NCI-H748 treated with DMSO at 0.1 percent for 48 hours (cell line): ENCODE measurements at regions not wholly inside any gene's neighbourhood (a gene's known extent, or its start where the extent isn't known, plus 50 kb on each side); places are given as distances from the start of the nearest gene placed in this dataset.

Experiments used
- DNase-seq: peaks from one replicate; lab custom pipeline; 2025; lab: John Stamatoyannopoulos, UW

GRCh38 chr15:70505936-70506912 is 257.1 kb downstream of the UACA start:
- no peak for DNase-seq

DNA sequence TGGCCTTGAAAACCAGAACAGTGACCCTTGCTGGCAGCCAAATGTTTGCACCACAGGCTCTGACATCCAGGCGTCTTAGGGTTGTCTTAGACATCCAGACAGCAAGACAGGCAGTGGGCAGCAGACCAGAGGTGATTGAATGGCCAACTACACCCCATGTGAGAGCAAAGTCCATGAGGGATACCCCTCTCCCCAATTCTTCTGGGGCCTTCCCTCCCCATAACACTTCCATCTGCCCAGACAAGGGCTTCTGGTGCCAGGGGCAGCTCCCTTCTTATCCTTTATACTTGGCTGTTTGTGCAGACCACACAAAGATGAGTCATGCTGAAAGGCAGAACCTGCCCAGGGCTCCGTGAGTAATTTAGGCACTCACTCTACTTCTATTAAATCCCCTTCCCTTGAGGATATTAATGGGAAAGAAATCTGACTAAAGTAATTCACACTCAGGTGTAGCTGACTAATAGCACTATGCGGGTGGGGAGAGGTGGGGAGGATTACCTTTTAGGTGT is 257.9 kb downstream of the UACA start:
- no peak for DNase-seq

DNA sequence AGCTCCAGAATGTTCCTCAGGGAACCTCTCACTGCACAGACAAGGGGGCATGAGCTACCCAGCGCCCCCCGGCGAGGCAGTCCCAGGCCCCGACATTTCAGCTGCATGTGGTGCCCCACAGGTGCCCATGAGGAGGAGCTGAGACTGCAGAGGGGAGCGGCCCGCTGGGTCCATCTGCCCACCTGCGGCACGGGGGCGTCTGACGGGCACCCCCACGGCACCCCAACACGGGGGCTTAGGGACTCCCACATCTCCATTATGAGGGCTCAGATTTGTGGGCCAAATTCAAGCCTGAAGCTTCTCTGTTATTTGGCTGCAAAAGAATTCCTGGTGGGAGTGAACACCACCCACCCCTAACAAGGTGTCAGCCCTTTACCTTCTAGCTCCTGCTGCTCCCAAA is 258.4 kb downstream of the UACA start:
- DNase-seq, result no peak

- DNase-seq, result no peak
Measured at GRCh38 chr15:70504299-70504951, 258.9 kb downstream of the UACA start.

DNA sequence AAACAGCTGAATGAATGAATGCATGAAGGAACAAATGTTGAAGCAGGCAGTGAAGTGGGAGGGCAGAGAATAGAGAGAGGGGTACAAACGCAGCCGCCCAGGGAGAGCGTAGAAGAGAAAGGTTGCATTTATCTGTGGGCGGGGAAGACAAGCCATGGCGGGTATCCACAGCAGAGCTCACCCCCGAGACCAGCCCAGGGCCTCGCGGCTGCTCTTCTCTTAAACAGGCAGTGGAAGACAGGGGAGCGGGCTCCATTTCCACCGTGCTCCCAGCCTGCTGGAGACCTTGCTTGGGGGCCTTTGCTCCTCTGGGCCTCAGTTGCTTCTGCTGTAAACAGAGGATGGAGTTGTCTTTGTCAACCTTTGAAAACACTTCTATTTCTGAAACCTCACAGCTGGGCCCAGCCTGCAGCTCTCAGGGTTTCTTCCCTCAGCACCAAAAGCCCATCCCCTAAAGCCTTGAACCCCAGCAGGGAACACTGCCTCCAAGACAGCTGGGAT is 259.5 kb downstream of the UACA start:
- DNase-seq, result no peak

DNA sequence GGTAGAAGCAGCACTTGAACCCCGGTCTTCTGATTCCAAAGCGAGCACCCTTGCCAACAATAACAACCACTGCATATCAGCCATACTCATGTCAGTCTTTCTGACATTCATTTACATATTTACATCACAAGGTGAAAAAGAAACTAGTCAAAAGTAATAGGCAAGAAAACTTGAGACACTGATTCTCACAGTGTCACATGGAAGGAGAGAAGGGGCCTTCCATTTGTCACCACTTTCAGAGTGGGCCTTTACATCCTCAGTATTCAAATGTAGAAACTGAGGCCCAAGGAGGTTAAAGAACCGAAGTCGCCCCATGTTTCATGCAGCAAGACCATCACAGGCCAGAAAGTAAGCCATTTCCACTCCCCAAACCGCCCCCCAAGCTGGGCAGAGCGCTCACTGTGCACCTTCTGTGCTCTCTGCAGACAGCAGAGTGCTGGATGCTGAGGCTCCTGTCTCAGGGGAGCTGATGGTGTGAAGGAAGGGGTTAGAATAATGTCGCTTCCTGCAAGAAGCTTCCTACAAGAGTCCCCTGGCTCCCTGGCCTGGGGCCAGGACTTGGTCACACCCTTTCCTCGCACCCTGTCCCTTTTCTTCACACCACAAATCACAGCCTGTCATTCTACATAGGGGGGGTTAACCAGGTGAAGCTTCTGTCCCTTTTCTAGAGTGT is 260.1 kb downstream of the UACA start:
- DNase-seq, result no peak

DNA sequence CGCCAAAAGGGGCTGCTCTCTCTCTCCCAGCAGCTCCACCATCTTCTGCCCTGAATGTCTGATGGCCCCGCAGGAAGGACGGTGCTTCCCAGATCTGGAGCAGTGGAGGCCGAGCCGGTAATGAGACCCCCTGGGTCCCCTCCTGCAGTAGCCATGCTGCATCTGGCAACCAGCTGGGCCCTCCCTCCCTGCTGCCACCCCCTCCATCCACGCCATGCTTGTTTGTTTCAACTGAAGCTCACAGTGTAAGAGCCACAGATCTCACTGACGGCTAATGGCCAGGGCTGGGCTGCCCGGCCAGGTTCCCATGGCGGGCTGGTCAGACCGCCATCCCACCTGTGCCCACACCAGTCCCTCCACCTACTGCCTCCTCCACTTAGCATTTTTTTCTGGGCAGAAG is 260.8 kb downstream of the UACA start:
- DNase-seq, result no peak

- no peak for DNase-seq
Measured at GRCh38 chr15:70501849-70502248, 261.5 kb downstream of the UACA start.

DNA sequence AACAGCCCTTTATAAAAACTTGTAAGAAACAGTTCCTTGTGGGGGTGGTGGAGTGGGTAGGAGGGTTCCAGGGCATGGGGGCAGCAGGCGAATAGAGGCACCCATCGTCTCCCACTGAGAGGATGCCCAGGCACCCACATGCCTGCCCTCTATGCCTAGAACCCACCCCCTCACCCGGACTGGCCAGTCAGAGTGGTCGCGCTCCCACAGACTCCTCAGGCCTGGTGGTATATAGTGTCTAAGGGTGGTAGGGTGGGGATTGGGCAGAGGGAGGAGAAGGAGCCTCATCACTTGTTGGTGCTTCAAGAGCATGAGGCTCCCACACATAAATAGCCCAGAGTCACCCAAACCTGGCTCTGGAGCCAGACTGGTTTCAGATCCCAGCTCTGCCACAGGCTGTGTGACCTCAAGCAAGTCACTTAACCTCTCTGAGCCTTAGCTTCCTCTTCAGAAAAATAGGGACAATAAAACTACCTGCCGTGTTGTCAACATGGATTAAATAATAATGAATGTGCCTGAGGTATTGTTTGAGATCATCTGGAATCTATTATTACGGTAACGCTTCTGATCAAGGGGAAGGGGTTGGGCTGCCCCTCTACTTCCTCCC is 262.1 kb downstream of the UACA start:
- DNase-seq, result no peak

DNA sequence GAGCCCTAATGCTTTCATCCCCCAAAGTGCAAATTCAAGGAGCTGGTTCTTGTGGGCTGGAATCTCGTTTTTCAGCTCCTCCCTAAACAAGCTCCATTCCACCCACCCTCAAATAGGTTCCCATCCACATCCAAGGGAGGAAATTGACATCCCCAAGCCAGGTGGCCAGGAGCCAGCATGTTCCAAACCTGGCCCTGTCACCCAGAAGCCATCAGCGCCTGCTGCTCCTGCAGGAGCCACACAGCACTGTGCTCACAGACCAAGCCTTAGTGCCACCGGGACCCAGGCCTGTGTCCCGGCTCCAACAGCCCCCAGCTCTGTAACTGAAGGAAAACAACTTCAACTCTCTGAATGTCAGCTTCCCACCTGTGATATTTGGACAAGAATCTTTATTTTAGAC is 263.6 kb downstream of the UACA start:
- DNase-seq, result no peak

DNA sequence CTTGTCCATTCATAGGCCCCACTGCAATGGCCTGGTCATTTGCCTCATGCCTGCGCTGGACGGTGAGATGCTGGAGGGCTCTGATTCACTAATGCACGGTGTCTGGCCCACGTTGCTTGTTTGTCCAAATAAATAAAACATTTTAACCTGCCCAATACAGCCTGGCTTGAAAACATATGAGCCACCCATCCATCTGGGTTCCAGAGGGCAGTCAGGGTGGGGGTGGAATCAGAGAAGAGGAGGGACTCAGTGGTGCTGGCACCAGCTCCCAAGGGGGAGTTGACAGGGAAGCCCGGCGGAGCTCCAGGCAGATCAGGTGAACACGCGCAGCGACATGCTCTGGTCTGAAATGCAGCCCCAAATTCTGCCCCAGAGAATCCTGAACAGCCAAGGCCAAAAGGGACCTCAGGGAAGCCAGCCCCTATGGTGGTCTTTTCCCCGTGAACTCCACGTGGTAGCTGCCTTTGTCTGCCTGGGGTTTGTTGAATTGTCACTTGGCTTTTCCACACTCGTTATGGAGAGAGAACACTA is 265.2 kb downstream of the UACA start:
- no peak for DNase-seq

DNA sequence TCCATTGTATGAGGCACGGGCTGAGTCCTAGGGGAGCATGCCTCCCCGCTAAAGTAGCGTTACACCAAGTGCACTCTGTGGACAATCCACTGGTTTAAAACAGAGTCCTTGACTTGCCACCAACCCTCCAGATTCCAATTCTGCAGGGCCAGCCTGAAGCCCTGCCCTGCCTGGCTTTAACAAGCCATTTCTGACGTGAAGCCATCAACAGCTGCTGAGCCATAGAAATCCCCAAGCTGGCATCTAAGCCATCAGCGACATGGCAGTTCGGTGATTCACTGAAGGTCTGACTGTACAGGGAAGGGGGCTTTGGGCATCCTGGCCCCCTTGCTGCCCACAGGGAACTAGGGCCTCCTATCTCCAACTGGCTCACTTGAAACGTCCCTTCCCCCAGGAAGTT is 265.7 kb downstream of the UACA start:
- no peak for DNase-seq

DNA sequence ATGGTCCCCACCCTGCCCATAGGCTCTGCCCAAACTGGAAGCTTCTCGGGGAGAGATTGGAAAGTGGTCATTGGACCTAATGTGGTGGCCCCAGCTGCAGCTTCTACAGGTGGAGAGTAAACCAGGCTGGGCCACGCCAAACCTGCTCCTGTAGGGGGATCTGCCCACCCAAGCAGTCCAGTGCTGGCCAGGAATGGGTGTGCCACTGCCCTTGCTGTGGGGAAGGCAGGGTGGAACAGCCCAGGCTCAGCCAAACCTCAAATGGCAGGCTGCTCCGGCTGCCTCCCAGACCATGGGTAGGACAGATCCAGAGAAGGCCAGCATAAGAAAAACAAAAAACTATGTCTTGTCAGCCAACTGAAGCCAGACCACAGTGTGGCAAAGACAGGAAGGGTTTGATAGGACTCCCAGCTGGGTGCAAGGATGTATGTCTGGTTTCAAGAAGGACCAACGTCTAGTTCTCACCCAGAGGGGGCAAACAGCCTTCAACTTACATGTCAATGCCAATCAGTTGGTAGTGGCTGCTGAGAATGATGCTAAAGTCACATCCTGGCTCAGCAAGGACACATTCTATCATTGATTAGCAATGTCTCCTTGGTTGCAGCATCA is 267.3 kb downstream of the UACA start:
- DNase-seq, result no peak

GRCh38 chr15:70494852-70495571 is 268.3 kb downstream of the UACA start:
- DNase-seq, result no peak

DNA sequence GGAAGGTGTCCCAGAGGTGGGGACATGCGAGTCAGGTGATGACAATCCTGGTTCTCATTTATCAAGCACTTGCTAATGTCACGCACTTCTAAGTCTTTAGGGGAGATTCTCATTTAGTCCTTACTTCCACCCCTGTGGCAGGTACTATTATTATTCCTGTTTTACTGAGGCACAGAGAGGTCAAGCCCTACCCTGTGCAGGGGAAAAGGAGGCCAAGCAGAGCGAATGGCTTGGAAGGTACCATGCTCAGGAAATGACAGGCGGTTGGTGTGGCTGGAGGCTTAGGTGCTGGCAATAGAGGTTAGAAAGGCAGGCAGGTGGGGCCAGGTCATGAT is 268.9 kb downstream of the UACA start:
- DNase-seq, result no peak

DNA sequence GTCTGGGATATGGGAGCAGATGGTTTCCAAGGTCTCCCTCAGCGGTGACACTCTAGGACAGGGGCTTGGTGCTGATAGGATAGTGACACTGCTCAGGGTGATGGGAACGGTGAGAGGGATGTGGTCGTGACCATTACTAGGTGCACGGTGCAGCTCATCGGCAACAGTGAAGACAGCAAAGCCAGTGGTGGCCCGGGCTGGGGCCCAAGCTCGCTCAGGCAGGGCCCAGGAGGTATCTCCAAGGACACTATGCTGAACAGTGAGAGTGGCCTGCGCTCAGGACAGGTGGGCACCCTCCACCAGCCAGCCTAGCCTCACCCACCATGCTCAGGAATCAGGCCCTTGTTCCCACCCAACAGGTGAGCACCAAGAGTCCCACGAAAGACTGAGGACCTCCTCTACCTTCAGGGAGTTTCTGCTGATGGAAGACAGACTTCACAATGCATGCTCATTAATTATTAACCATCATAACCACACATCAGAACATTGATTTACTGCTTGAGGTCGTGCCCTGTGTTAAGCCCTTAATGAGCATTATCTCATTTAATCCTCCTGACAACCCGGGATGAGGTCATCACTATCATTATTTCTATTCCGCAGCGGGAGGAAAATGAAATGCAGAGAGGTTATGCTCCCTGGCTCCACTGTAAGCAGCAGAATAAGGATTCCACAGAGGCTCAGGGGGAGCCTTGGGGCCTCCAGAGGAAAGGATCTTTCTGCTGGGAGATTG is 269.4 kb downstream of the UACA start:
- DNase-seq, result no peak

- DNase-seq, result no peak
Measured at GRCh38 chr15:70493376-70493775, 270.0 kb downstream of the UACA start.

- no peak for DNase-seq
Measured at GRCh38 chr15:70492240-70493177, 270.8 kb downstream of the UACA start.

- no peak for DNase-seq
Measured at GRCh38 chr15:70491641-70492040, 271.7 kb downstream of the UACA start.
